Tibial artery (tissue), 4 donors: ENCODE measurements at regions not wholly inside any gene's neighbourhood (a gene's known extent, or its start where the extent isn't known, plus 50 kb on each side); places are given as distances from the start of the nearest gene placed in this dataset.

Experiments used
- DNase-seq, 2 donors: peaks; one replicate each; pipeline ENCODE4 v3.0.0-alpha.2; 2019
- H3K27ac ChIP-seq, 2 donors: fragments of 200-600 bp; sonication (generic) in 1 of 2; 1 replicate in 1 of 2; 2 replicates in 1 of 2; pipeline ENCODE4 v1.5.1; 2018 to 2019; ENCODE audit warnings: mild to moderate bottlenecking in 1 of 2
- H3K27me3 ChIP-seq, 2 donors: fragments of 200-600 bp; sonication (generic) in 1 of 2; one replicate each; pipeline versions ENCODE4 v1.5.1 to v1.6.0; 2016 to 2019
- H3K36me3 ChIP-seq, 3 donors: fragments of 200-600 bp; sonication (generic) in 2 of 3; one replicate each; pipeline ENCODE4 v1.5.1; 2016 to 2019; ENCODE audit warnings: mild to moderate bottlenecking in 2 of 3
- H3K4me1 ChIP-seq, 4 donors: fragments of 200-600 bp; sonication (generic) in 2 of 4; 1 replicate in 3 of 4; 2 replicates in 1 of 4; pipeline ENCODE4 v1.5.1; 2016 to 2019
- H3K4me3 ChIP-seq, 2 donors: fragments of 200-600 bp; sonication (generic) in 1 of 2; 1 replicate in 1 of 2; 2 replicates in 1 of 2; pipeline ENCODE4 v1.5.1; 2018 to 2019; ENCODE audit warnings: mild to moderate bottlenecking in 2 of 2
- H3K9me3 ChIP-seq, 3 donors: fragments of 200-600 bp; sonication (generic) in 1 of 3; one replicate each; pipeline ENCODE4 v1.5.1; 2016 to 2019
- intact Hi-C: fragments of 100-400 bp; cut with DNase I; formaldehyde crosslinking; loops from one replicate; pipeline ENCODE4 v1.15.0; 2023; ENCODE audit warnings: low total_unique reads
- TF ChIP-seq, protein P1 (sequence below), 2 experiments: fragments of 200-600 bp in 1 of 2; fragments of 450-650 bp in 1 of 2; IDR thresholded peaks; one replicate each; pipeline ENCODE4 v1.5.1; 2017 to 2019; ENCODE audit warnings: antibody characterized with exemption in 2 of 2, mild to moderate bottlenecking in 1 of 2, moderate library complexity in 1 of 2

- Histone ChIP-seq H3K4me3 (no peak overlapping the region), H3K9me3 (no peaks in the 10 kb centered on the region), H3K27ac (no peak overlapping the region), H3K4me1 (no peaks in the 10 kb centered on the region), H3K36me3 (no peaks in the 10 kb centered on the region), H3K27me3 (no peaks in the 10 kb centered on the region)
- no peak for DNase-seq
- intact Hi-C loops = no loop called here
- TF ChIP-seq, protein P1, sequence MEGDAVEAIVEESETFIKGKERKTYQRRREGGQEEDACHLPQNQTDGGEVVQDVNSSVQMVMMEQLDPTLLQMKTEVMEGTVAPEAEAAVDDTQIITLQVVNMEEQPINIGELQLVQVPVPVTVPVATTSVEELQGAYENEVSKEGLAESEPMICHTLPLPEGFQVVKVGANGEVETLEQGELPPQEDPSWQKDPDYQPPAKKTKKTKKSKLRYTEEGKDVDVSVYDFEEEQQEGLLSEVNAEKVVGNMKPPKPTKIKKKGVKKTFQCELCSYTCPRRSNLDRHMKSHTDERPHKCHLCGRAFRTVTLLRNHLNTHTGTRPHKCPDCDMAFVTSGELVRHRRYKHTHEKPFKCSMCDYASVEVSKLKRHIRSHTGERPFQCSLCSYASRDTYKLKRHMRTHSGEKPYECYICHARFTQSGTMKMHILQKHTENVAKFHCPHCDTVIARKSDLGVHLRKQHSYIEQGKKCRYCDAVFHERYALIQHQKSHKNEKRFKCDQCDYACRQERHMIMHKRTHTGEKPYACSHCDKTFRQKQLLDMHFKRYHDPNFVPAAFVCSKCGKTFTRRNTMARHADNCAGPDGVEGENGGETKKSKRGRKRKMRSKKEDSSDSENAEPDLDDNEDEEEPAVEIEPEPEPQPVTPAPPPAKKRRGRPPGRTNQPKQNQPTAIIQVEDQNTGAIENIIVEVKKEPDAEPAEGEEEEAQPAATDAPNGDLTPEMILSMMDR (IDR thresholded peaks at IDR 0.05) = no peak
These were observed 230.2 kb downstream of the TUBA3C start for GRCh38 chr13:18951412-18951811.

DNA sequence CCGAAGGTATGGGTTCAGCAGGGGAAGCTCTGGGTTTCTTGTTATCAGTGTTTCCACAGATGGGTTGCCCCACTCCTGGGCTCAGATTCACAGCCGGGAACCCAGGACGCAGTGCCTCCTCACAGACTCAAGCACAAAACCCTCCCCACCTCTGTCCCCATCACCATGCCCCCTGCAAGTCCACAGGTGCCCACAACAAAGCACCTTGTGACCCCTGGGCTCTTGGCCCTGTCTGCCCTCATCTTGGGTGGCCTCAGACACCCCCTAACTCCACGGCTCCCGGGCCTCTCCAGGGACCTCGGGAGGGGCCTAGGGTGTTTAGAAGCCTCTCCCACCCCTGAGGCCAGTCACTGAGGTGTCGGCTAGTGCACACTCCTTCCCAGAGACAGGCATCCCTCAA, 231.7 kb downstream of the TUBA3C start:
- Histone ChIP-seq H3K27ac (no peak overlapping the region), H3K9me3 (no peaks in the 10 kb centered on the region), H3K4me3 (no peak overlapping the region), H3K4me1 (no peaks in the 10 kb centered on the region), H3K27me3 (no peaks in the 10 kb centered on the region), H3K36me3 (no peaks in the 10 kb centered on the region)
- no peak for DNase-seq
- TF ChIP-seq, protein P1 (IDR thresholded peaks at IDR 0.05) = no peak
- intact Hi-C loops = no loop called here

- H3K4me3 ChIP-seq = no peak overlapping the region
- no peak overlapping the region for H3K27ac ChIP-seq
- no peaks in the 10 kb centered on the region for H3K9me3 ChIP-seq
- intact Hi-C loops = no loop called here
- no peak for DNase-seq
- TF ChIP-seq, protein P1 (IDR thresholded peaks at IDR 0.05) = no peak
- H3K27me3 ChIP-seq = peaks cover 0 to 5% of the 10 kb centered on the region in 2 donors
- no peaks in the 10 kb centered on the region for H3K4me1 ChIP-seq
- no peaks in the 10 kb centered on the region for H3K36me3 ChIP-seq
These were observed 232.2 kb downstream of the TUBA3C start for GRCh38 chr13:18949489-18949761.

DNA sequence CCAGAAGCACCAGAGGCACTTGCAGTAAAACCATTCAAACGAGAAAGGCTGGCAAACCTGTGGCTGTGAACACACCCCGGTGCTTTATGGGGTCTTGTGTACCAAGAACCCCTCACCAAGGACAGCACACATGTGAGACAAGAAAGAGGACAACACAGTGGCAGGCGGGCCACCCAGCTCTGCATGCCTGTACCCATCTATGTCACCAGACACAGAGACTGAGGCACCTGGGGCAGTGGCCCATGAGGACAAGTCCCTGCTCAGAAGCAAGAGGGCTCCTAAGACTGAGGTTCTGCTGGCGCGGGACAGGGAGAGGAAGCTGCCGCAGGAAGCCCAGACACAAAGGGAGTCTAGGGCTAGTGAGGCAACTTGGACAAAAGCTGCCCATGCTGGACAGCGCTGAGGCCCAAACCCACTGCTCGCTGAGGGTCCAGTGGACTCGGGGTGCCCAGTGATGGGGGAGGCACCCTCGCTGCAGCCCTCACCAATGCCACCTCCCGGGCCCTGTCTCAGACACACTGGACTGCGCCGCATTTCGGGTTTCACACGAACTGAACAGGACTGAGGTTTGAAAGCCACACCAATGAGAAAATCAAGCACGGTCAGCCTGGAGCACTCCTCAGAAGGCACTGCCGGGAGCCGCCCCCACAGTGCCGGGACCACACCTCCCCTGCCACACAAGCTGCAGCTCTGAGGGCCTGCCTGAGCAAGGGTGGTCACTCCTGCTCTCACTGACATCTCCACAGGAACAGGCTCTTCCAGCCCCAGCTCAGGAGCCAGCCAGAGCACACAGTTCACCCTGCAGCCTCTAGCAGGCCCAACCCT, 232.7 kb downstream of the TUBA3C start:
- Histone ChIP-seq H3K27me3 (peaks cover 0 to 10% of the 10 kb centered on the region in 2 donors), H3K36me3 (no peaks in the 10 kb centered on the region), H3K9me3 (no peaks in the 10 kb centered on the region), H3K4me3 (no peak overlapping the region), H3K4me1 (no peaks in the 10 kb centered on the region), H3K27ac (no peak overlapping the region)
- TF ChIP-seq, protein P1 (IDR thresholded peaks at IDR 0.05) = no peak
- no peak for DNase-seq
- intact Hi-C loops = no loop called here

GRCh38 chr13:18948012-18948663, 233.5 kb downstream of the TUBA3C start:
- DNase-seq = no peak
- intact Hi-C loops = no loop called here

More at GRCh38 chr13:18948012-18948663, 233.5 kb downstream of the TUBA3C start:
- TF ChIP-seq, protein P1 (IDR thresholded peaks at IDR 0.05) = no peak
- Histone ChIP-seq H3K27ac (no peak overlapping the region), H3K9me3 (no peaks in the 10 kb centered on the region), H3K4me1 (no peaks in the 10 kb centered on the region), H3K27me3 (peaks cover 0 to 13% of the 10 kb centered on the region in 2 donors), H3K4me3 (no peak overlapping the region), H3K36me3 (no peaks in the 10 kb centered on the region)
